Stimulated activated CD4-positive, alpha-beta T cell treated with anti-CD3 and anti-CD28 coated beads, Interleukin-1b, Interleukin-23, amount 100 ng/mL, for 4 hours (primary cell): ENCODE measurements at regions not wholly inside any gene's neighbourhood (a gene's known extent, or its start where the extent isn't known, plus 50 kb on each side); places are given as distances from the start of the nearest gene placed in this dataset.

Experiments
- DNase-seq, 2 donors: peaks; one replicate each; pipeline ENCODE4 v3.0.0-alpha.2; 2020; ENCODE audit warnings: low read depth in 2 of 2

- DNase-seq, result no peak
These were observed 108.4 kb upstream of the TNFAIP3 start for GRCh38 chr6:137758661-137759060.

GRCh38 chr6:137759624-137760023 is 107.4 kb upstream of the TNFAIP3 start:
- no peak for DNase-seq

- no peak for DNase-seq
These were observed 106.0 kb upstream of the TNFAIP3 start for GRCh38 chr6:137761072-137761471.

GRCh38 chr6:137761487-137761886 is 105.6 kb upstream of the TNFAIP3 start:
- no peak for DNase-seq

- no peak for DNase-seq
These were observed 104.6 kb upstream of the TNFAIP3 start for GRCh38 chr6:137762168-137763090.

GRCh38 chr6:137763436-137763835 is 103.6 kb upstream of the TNFAIP3 start:
- no peak for DNase-seq

- DNase-seq, result no peak
These were observed 103.2 kb upstream of the TNFAIP3 start for GRCh38 chr6:137763886-137764285.

- DNase-seq, result no peak
These were observed 102.6 kb upstream of the TNFAIP3 start for GRCh38 chr6:137764464-137764863.

GRCh38 chr6:137765059-137765458 is 102.0 kb upstream of the TNFAIP3 start:
- DNase-seq, result no peak

GRCh38 chr6:137766596-137767370 is 100.3 kb upstream of the TNFAIP3 start:
- no peak for DNase-seq

- no peak for DNase-seq
These were observed 99.6 kb upstream of the TNFAIP3 start for GRCh38 chr6:137767465-137767864.

GRCh38 chr6:137767911-137768690 is 99.0 kb upstream of the TNFAIP3 start:
- no peak for DNase-seq

GRCh38 chr6:137768935-137769334 is 98.1 kb upstream of the TNFAIP3 start:
- DNase-seq, result no peak

GRCh38 chr6:137769797-137770362 is 97.2 kb upstream of the TNFAIP3 start:
- DNase-seq, result no peak

- DNase-seq, result no peak
These were observed 94.4 kb upstream of the TNFAIP3 start for GRCh38 chr6:137772541-137773250.

- DNase-seq, result no peak
These were observed 91.8 kb upstream of the TNFAIP3 start for GRCh38 chr6:137775227-137775626.

GRCh38 chr6:137775720-137776119 is 91.3 kb upstream of the TNFAIP3 start:
- no peak for DNase-seq

- no peak for DNase-seq
These were observed 90.8 kb upstream of the TNFAIP3 start for GRCh38 chr6:137776256-137776655.

- DNase-seq, result no peak
These were observed 90.0 kb upstream of the TNFAIP3 start for GRCh38 chr6:137776786-137777686.

GRCh38 chr6:137777687-137778075 is 89.4 kb upstream of the TNFAIP3 start:
- no peak for DNase-seq
